ENCODE measurements at regions not wholly inside any gene's neighbourhood (a gene's known extent, or its start where the extent isn't known, plus 50 kb on each side); places are given as distances from the start of the nearest gene placed in this dataset.
"Not testable (repeated sequence)": the region's sequence is repeated elsewhere in the genome, so short reads cannot be mapped to it uniquely, and the experiment has no call there.

GRCh38 chr14:84442521-84442920 lies 1087.4 kb upstream of the FLRT2 start:
- DNase-seq, result no peak

DNA sequence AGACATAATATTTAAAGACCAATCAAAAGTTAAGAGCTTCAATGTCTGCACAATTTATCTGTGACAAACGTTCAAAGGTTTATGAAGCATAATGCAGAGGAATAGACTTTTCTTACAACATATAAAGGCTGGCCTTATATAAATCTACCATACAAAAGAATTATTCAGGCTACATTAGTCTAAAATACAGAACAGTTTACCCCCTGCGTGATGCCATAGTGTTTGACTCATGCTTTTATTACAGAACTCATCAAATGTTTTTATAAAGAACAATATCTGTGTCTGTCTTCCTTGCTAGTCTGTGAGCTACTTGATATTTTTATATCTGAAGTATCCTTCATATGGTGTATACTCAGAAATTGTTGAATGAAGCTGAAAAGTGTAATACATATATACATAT lies 1084.5 kb upstream of the FLRT2 start:
- DNase-seq, result no peak

GRCh38 chr14:84446250-84446649 lies 1083.7 kb upstream of the FLRT2 start:
- DNase-seq, result no peak

GRCh38 chr14:84453307-84453950 lies 1076.5 kb upstream of the FLRT2 start:
- no peak for DNase-seq

DNA sequence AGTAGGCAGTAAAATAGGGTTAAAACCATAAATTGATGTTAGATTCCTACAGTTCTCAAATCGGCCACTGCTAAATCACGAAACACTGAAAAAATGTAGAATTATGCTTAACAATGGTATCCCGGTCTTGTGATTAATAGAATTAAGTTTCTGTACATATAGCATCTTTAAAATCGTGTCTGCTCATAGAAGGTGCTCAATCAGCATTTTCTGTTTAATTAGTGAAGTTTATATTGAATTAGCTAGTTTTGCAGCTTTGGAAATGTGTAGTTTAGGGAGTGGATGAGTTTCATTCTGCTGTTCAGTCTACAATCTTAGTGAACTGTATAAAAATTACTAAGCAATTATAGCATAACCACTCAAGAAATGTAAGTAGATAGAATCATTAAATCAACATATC lies 1075.8 kb upstream of the FLRT2 start:
- DNase-seq, result no peak

GRCh38 chr14:84456946-84457345 lies 1073.0 kb upstream of the FLRT2 start:
- DNase-seq, result no peak

- DNase-seq, result no peak
These were observed 1071.1 kb upstream of the FLRT2 start for GRCh38 chr14:84458881-84459280.

DNA sequence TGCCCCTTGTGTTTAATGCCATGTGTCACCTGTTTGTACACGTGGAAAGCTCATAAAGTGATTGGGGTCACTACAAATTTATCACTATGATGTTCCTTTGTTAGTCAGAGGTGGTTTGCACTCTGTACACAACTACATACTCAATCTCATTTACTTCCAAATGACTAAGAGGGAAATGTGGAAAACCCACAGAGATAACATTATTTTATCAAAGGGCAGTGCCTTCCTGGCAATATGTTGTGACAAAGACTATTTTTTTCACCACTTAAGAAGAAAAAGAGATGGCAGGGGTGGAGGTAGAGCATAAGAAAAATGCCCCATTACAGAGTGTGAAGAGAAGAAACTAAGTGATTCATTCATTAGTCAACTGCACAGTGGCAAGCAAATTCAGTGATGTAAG lies 1064.1 kb upstream of the FLRT2 start:
- DNase-seq, result no peak

DNA sequence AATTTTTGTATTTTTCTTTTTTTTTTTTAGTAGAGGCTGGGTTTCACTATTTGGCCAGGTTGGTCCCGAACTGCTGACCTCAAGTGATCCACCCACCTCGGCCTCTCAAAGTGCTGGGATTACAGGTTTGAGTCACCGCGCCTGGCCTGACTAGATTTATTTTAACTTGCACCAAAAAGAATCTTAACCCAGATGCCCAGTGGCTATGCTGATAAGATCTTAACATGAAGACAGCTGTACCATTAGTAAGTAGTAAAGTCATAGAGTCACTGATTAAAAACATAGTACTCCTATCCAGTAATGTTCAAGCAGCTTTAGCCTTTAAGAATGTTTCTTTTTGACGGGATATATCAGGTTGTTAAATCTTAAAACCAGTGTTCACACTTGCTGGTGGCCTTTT lies 1061.8 kb upstream of the FLRT2 start:
- DNase-seq, result no peak

GRCh38 chr14:84477996-84478395 lies 1051.9 kb upstream of the FLRT2 start:
- no peak for DNase-seq

- DNase-seq, result no peak
These were observed 1047.5 kb upstream of the FLRT2 start for GRCh38 chr14:84482256-84483071.

- no peak for DNase-seq
These were observed 1046.9 kb upstream of the FLRT2 start for GRCh38 chr14:84483072-84483420.

DNA sequence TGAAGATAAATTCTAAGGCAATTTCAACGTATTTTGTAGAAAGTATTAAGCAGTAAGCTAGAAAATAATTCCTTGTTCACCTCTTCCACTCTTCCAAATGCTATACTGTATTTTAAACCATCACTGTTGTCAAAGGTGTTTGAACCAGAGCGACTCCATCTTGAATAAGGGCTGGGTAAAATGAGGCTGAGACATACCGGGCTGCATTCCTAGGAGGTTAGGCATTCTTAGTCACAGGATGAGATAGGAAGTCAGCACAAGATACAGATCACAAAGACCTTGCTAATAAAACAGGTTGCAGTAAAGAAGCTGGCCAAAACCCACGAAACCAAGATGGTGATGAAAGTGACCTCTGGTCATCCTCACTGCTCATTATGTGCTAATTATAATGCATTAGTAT lies 1045.7 kb upstream of the FLRT2 start:
- DNase-seq, result not testable (repeated sequence)

DNA sequence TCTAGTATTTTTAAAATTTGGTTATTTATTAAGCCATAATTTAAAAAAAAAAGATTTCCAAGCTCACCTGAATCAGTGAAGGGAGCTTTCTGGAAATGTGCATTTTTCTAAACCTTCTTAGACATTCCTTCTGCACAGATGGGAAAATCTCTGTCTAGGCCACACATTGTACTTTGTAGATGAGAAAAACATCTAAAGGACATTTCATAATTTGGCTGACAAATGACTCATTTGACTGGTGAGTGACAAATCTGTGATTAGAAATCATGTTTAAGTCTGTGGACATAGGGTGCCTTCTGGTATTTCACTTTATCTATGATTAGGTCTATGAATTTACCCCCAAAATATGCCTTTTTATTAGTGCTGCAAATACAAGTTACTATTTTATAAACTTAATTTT lies 1044.9 kb upstream of the FLRT2 start:
- DNase-seq, result no peak

DNA sequence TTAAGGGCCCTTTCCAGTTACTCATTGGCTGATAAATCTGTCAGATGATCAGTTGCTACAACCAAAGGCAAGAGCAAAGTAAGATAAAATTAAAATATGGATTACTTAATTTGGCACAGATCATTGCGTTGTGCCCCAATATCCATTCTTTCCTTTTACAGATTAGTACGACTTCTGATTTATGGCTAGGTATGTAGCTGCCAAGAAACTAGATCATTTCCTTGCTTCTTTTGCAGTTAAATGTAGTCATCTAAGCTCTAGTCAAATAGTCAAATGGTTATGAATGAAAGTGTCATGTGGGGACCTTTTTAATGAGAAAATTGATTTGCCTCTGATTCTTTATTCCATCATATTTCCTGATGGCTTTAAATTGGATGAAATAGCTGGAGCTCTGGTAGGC lies 1039.9 kb upstream of the FLRT2 start:
- DNase-seq, result no peak

DNA sequence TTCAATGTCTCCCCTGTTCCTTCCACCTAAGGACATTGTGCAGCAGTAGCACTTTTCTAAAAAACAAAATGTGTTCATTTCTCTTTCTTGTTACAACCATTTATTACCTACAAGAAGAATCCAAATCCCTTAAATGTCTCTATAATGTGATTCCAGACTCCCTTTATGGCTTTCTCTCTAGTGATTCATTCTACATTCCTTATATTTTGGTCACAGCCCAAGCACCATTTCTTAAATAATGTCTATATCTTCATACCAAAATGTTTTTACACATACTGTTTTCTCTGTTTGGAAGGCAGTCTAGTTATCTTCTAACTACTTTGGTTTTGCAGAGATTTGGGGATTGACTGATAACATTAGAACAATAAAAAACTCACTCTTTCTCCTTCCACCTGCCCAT lies 1037.3 kb upstream of the FLRT2 start:
- no peak for DNase-seq

GRCh38 chr14:84493779-84494178 lies 1036.2 kb upstream of the FLRT2 start:
- DNase-seq, result no peak

- no peak for DNase-seq
These were observed 1033.3 kb upstream of the FLRT2 start for GRCh38 chr14:84496677-84497076.

GRCh38 chr14:84512823-84513222 lies 1017.1 kb upstream of the FLRT2 start:
- DNase-seq, result not testable (repeated sequence)

DNA sequence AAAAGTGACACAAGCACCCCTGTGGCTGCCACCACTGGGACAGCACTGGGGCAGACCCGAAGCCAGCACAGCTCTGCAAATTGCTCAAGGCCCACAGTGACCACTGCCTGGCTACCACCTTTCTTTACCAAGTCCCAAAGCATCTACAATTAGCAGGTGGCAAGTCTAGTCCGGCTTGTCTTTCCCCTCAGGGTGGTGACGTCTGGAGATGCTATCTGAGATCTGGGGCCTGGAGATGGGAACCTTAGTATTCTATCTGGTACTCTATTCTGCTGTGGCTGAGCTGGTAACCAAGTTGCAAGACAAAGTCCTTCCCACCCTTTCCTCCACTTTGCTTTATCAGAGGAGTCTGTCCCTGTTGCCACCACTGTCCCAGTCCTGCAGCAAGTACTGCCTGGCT lies 1010.1 kb upstream of the FLRT2 start:
- DNase-seq, result no peak

GRCh38 chr14:84520711-84521338 lies 1009.1 kb upstream of the FLRT2 start:
- DNase-seq, result no peak

- DNase-seq, result no peak
These were observed 1006.2 kb upstream of the FLRT2 start for GRCh38 chr14:84523746-84524145.

GRCh38 chr14:84527706-84528105 lies 1002.2 kb upstream of the FLRT2 start:
- no peak for DNase-seq

DNA sequence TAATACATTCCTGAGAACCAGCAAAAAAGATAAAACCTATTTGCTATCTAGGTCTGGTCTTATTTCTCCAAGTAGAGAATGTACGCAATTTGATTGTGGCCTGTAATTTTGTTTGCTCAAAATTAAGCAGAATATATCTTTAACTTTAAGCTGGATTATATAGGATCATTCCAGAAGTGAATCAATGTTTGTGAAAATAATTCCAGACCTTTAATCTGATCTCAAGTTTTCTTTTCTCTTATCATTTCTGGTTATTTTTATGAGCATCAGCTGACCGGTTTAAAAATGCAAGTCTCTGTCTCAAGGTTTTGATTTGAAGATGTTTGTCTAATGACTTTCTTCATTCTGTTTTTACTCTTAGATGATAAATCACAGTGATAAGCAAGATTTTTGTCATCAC lies 997.9 kb upstream of the FLRT2 start:
- DNase-seq, result no peak

All from NCI-H1048 (cell line).